ENCODE measurements at regions not wholly inside any gene's neighbourhood (a gene's known extent, or its start where the extent isn't known, plus 50 kb on each side); places are given as distances from the start of the nearest gene placed in this dataset.
A peak's percentile ranks its signal among the peaks of the same experiment; 100 is the strongest.
"Not testable (repeated sequence)": the region's sequence is repeated elsewhere in the genome, so short reads cannot be mapped to it uniquely, and the experiment has no call there.

- Histone ChIP-seq H3K27me3 (ENCODE audit: low read depth) (no peaks in the 10 kb centered on the region), H3K4me3 (no peak overlapping the region), H3K4me1 (no peaks in the 10 kb centered on the region), H3K36me3 (replicated peaks) (no peaks in the 10 kb centered on the region), H3K9me3 (no peaks in the 10 kb centered on the region)
- in situ Hi-C loops (cut with MboI; ENCODE audit: low sequenced_read_pairs) = no loop called here
- DNase-seq (ENCODE audit: low spot score in 2 of 2) = no peak
Measured at GRCh38 chr18:38174173-38174572, 608.6 kb upstream of the CELF4 start.

- Histone ChIP-seq H3K4me3 (no peak overlapping the region), H3K27me3 (ENCODE audit: low read depth) (no peaks in the 10 kb centered on the region), H3K9me3 (no peaks in the 10 kb centered on the region), H3K36me3 (replicated peaks) (no peaks in the 10 kb centered on the region), H3K4me1 (no peaks in the 10 kb centered on the region)
- no peak for DNase-seq (ENCODE audit: low spot score in 2 of 2)
- in situ Hi-C loops (cut with MboI; ENCODE audit: low sequenced_read_pairs) = no loop called here
Measured at GRCh38 chr18:38170845-38171244, 605.2 kb upstream of the CELF4 start.

GRCh38 chr18:38167623-38168022, 602.0 kb upstream of the CELF4 start:
- no peak for DNase-seq (ENCODE audit: low spot score in 2 of 2)
- in situ Hi-C loops (cut with MboI; ENCODE audit: low sequenced_read_pairs) = no loop called here
- no peaks in the 10 kb centered on the region for H3K9me3 ChIP-seq
- H3K27me3 ChIP-seq (ENCODE audit: low read depth) = no peaks in the 10 kb centered on the region
- no peaks in the 10 kb centered on the region for H3K36me3 ChIP-seq (replicated peaks)
- no peaks in the 10 kb centered on the region for H3K4me1 ChIP-seq
- H3K4me3 ChIP-seq = no peak overlapping the region

GRCh38 chr18:38153116-38153515, 587.5 kb upstream of the CELF4 start:
- H3K4me1 ChIP-seq; DNase-seq (ENCODE audit: low spot score in 2 of 2); H3K27me3 ChIP-seq (ENCODE audit: low read depth); H3K36me3 ChIP-seq (replicated peaks); in situ Hi-C loops (cut with MboI; ENCODE audit: low sequenced_read_pairs); H3K4me3 ChIP-seq; H3K9me3 ChIP-seq: not testable (repeated sequence)

- Histone ChIP-seq H3K4me3 (no peak overlapping the region), H3K36me3 (replicated peaks) (no peaks in the 10 kb centered on the region), H3K27me3 (ENCODE audit: low read depth) (no peaks in the 10 kb centered on the region), H3K9me3 (no peaks in the 10 kb centered on the region), H3K4me1 (no peaks in the 10 kb centered on the region)
- in situ Hi-C loops (cut with MboI; ENCODE audit: low sequenced_read_pairs) = no loop called here
- DNase-seq (ENCODE audit: low spot score in 2 of 2) = no peak
Measured at GRCh38 chr18:38116716-38117115, 551.1 kb upstream of the CELF4 start.

- no peaks in the 10 kb centered on the region for H3K4me1 ChIP-seq
- in situ Hi-C loops (cut with MboI; ENCODE audit: low sequenced_read_pairs) = no loop called here
- H3K4me3 ChIP-seq = no peak overlapping the region
- no peak for DNase-seq (ENCODE audit: low spot score in 2 of 2)
- H3K27me3 ChIP-seq (ENCODE audit: low read depth) = no peaks in the 10 kb centered on the region
- H3K36me3 ChIP-seq (replicated peaks) = no peaks in the 10 kb centered on the region
- H3K9me3 ChIP-seq = no peaks in the 10 kb centered on the region
Measured at GRCh38 chr18:38115201-38115600, 549.6 kb upstream of the CELF4 start.

GRCh38 chr18:38087538-38087937, 521.9 kb upstream of the CELF4 start:
- Histone ChIP-seq H3K9me3 (no peaks in the 10 kb centered on the region), H3K4me3 (no peak overlapping the region), H3K4me1 (no peaks in the 10 kb centered on the region), H3K36me3 (replicated peaks) (no peaks in the 10 kb centered on the region), H3K27me3 (ENCODE audit: low read depth) (no peaks in the 10 kb centered on the region)
- in situ Hi-C loops (cut with MboI; ENCODE audit: low sequenced_read_pairs) = no loop called here
- DNase-seq (ENCODE audit: low spot score in 2 of 2) = no peak

- Histone ChIP-seq H3K27me3 (ENCODE audit: low read depth) (no peaks in the 10 kb centered on the region), H3K36me3 (replicated peaks) (no peaks in the 10 kb centered on the region), H3K4me1 (no peaks in the 10 kb centered on the region), H3K9me3 (no peaks in the 10 kb centered on the region), H3K4me3 (no peak overlapping the region)
- DNase-seq (ENCODE audit: low spot score in 2 of 2) = no peak
- in situ Hi-C loops (cut with MboI; ENCODE audit: low sequenced_read_pairs) = no loop called here
Measured at GRCh38 chr18:38081516-38081915, 515.9 kb upstream of the CELF4 start.

GRCh38 chr18:38077229-38077628, 511.6 kb upstream of the CELF4 start:
- in situ Hi-C loops (cut with MboI; ENCODE audit: low sequenced_read_pairs) = no loop called here
- H3K9me3 ChIP-seq = no peaks in the 10 kb centered on the region
- H3K4me1 ChIP-seq = no peaks in the 10 kb centered on the region
- no peaks in the 10 kb centered on the region for H3K27me3 ChIP-seq (ENCODE audit: low read depth)
- peak in 1 of 2 experiments; percentile 9 for DNase-seq (ENCODE audit: low spot score in 2 of 2)
- H3K4me3 ChIP-seq = no peak overlapping the region
- H3K36me3 ChIP-seq (replicated peaks) = no peaks in the 10 kb centered on the region

- no peak for DNase-seq (ENCODE audit: low spot score in 2 of 2)
- in situ Hi-C loops (cut with MboI; ENCODE audit: low sequenced_read_pairs) = no loop called here
- Histone ChIP-seq H3K36me3 (replicated peaks) (no peaks in the 10 kb centered on the region), H3K4me3 (no peak overlapping the region), H3K4me1 (no peaks in the 10 kb centered on the region), H3K9me3 (no peaks in the 10 kb centered on the region), H3K27me3 (ENCODE audit: low read depth) (no peaks in the 10 kb centered on the region)
Measured at GRCh38 chr18:38076346-38077070, 510.9 kb upstream of the CELF4 start.

GRCh38 chr18:38074298-38074876, 508.8 kb upstream of the CELF4 start:
- H3K9me3 ChIP-seq = no peaks in the 10 kb centered on the region
- no peak for DNase-seq (ENCODE audit: low spot score in 2 of 2)
- H3K4me1 ChIP-seq = no peaks in the 10 kb centered on the region
- H3K36me3 ChIP-seq (replicated peaks) = no peaks in the 10 kb centered on the region
- in situ Hi-C loops (cut with MboI; ENCODE audit: low sequenced_read_pairs) = no loop called here
- H3K27me3 ChIP-seq (ENCODE audit: low read depth) = no peaks in the 10 kb centered on the region
- no peak overlapping the region for H3K4me3 ChIP-seq

GRCh38 chr18:38067821-38068220, 502.2 kb upstream of the CELF4 start:
- Histone ChIP-seq H3K36me3 (replicated peaks) (no peaks in the 10 kb centered on the region), H3K9me3 (no peaks in the 10 kb centered on the region), H3K27me3 (ENCODE audit: low read depth) (no peaks in the 10 kb centered on the region), H3K4me3 (no peak overlapping the region), H3K4me1 (no peaks in the 10 kb centered on the region)
- DNase-seq (ENCODE audit: low spot score in 2 of 2) = no peak
- in situ Hi-C loops (cut with MboI; ENCODE audit: low sequenced_read_pairs) = no loop called here

GRCh38 chr18:38067086-38067485, 501.5 kb upstream of the CELF4 start:
- in situ Hi-C loops (cut with MboI; ENCODE audit: low sequenced_read_pairs) = no loop called here
- Histone ChIP-seq H3K9me3 (no peaks in the 10 kb centered on the region), H3K27me3 (ENCODE audit: low read depth) (no peaks in the 10 kb centered on the region), H3K4me3 (no peak overlapping the region), H3K36me3 (replicated peaks) (no peaks in the 10 kb centered on the region), H3K4me1 (no peaks in the 10 kb centered on the region)
- DNase-seq (ENCODE audit: low spot score in 2 of 2) = no peak

GRCh38 chr18:38052879-38053590, 487.4 kb upstream of the CELF4 start:
- Histone ChIP-seq H3K27me3 (ENCODE audit: low read depth) (no peaks in the 10 kb centered on the region), H3K4me3 (no peak overlapping the region), H3K36me3 (replicated peaks) (no peaks in the 10 kb centered on the region), H3K9me3 (no peaks in the 10 kb centered on the region; the same call in 1 of the 2 replicates), H3K4me1 (no peaks in the 10 kb centered on the region)
- in situ Hi-C loops (cut with MboI; ENCODE audit: low sequenced_read_pairs) = no loop called here
- DNase-seq (ENCODE audit: low spot score in 2 of 2) = no peak
